GM23338 (cell line): ENCODE measurements at regions not wholly inside any gene's neighbourhood (a gene's known extent, or its start where the extent isn't known, plus 50 kb on each side); places are given as distances from the start of the nearest gene placed in this dataset.

ENCODE experiments used
- EZH2 ChIP-seq: fragments of 200-600 bp; sonication (generic); IDR thresholded peaks from one replicate; pipeline ENCODE4 v1.8.0; 2017; ENCODE audit warnings: antibody characterized with exemption, mild to moderate bottlenecking, low read depth; ENCODE audit not compliant: unreplicated experiment
- EZH2phosphoT487 ChIP-seq: fragments of 200-600 bp; sonication (generic); IDR thresholded peaks from one replicate; pipeline ENCODE4 v1.8.1; 2018; ENCODE audit warnings: antibody characterized with exemption; ENCODE audit not compliant: unreplicated experiment
- JUNB ChIP-seq: IDR thresholded peaks from one replicate; pipeline ENCODE4 v1.6.1; 2016; ENCODE audit warnings: antibody characterized with exemption; ENCODE audit not compliant: unreplicated experiment
- POLR2AphosphoS5 ChIP-seq: IDR thresholded peaks from 2 replicates; pipeline ENCODE4 v1.6.1; 2016; ENCODE audit warnings: antibody characterized with exemption, low read depth
- ZNF114 ChIP-seq: fragments of 250-450 bp; sonication (Bioruptor Pico); IDR thresholded peaks from 2 replicates; pipeline ENCODE4 v1.5.0; 2020; ENCODE audit warnings: mild to moderate bottlenecking, moderate library complexity
- TF ChIP-seq, protein P1 (sequence below), 2 experiments: fragments of 200-600 bp in 1 of 2; sonication (generic) in 1 of 2; conservative IDR thresholded peaks; 2 replicates each; pipeline versions ENCODE4 v1.5.1 to v1.6.1; 2016 to 2017; ENCODE audit warnings: antibody characterized with exemption in 2 of 2, low read depth in 2 of 2, mild to moderate bottlenecking in 2 of 2, moderate library complexity in 1 of 2

DNA sequence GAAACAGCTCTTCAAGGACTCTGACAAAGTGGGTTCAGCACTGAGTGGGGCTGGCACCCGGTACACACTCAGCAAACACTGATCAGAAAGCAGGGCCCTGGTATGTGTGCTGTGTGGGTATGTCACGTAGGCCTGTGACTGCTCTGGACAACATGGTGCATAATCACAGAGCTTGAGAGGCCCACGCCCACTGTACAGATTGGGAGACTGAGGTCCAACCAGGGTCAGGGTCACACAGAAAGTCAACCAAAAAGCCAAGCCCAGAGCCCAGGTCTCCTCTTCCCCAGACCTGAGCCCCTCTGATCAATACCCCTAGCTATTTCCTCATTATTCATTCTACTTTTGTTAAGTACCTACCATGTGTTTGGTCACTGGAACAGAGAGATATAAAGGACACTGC is 166.1 kb upstream of the LINGO1 start:
- TF ChIP-seq, protein P1, sequence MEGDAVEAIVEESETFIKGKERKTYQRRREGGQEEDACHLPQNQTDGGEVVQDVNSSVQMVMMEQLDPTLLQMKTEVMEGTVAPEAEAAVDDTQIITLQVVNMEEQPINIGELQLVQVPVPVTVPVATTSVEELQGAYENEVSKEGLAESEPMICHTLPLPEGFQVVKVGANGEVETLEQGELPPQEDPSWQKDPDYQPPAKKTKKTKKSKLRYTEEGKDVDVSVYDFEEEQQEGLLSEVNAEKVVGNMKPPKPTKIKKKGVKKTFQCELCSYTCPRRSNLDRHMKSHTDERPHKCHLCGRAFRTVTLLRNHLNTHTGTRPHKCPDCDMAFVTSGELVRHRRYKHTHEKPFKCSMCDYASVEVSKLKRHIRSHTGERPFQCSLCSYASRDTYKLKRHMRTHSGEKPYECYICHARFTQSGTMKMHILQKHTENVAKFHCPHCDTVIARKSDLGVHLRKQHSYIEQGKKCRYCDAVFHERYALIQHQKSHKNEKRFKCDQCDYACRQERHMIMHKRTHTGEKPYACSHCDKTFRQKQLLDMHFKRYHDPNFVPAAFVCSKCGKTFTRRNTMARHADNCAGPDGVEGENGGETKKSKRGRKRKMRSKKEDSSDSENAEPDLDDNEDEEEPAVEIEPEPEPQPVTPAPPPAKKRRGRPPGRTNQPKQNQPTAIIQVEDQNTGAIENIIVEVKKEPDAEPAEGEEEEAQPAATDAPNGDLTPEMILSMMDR (conservative IDR thresholded peaks at IDR 0.05; ENCODE audit: low read depth in 2 of 2), result no peak
- TF ChIP-seq POLR2AphosphoS5, result no peak
- no peak for TF ChIP-seq EZH2phosphoT487
- no peak for TF ChIP-seq EZH2
- no peak for TF ChIP-seq JUNB
- no peak for TF ChIP-seq ZNF114 (CRISPR knock-in tag)
